OCI-LY3 (cell line): ENCODE measurements at regions not wholly inside any gene's neighbourhood (a gene's known extent, or its start where the extent isn't known, plus 50 kb on each side); places are given as distances from the start of the nearest gene placed in this dataset.

Source experiments
- H2AFZ ChIP-seq: fragments of 200-600, 300-600 bp; shearing (Covaris generic); 2 replicates; pipeline ENCODE4 v1.6.0; 2014; ENCODE audit warnings: antibody characterized with exemption, low read depth, low read length
- H3K27ac ChIP-seq: fragments of 200-600, 300-600 bp; sonication (generic); 2 replicates; pipeline ENCODE4 v1.5.1; 2014; ENCODE audit warnings: mild to moderate bottlenecking, low read length, moderate library complexity, mixed read lengths
- H3K27me3 ChIP-seq: fragments of 200-600, 300-600 bp; sonication (generic); 2 replicates; pipeline ENCODE4 v1.6.1; 2014; ENCODE audit warnings: low read depth, low read length, mixed read lengths
- H3K36me3 ChIP-seq: fragments of 200-600, 300-600 bp; sonication (generic); replicated peaks from 2 replicates; pipeline ENCODE3; 2014; ENCODE audit warnings: low read depth, low read length, mixed read lengths
- H3K4me1 ChIP-seq: fragments of 300-600, 200-600 bp; sonication (generic); 2 replicates; pipeline ENCODE4 v1.6.1; 2014; ENCODE audit warnings: low read length, mixed read lengths
- H3K4me2 ChIP-seq: fragments of 200-600, 300-600 bp; sonication (generic); 2 replicates; pipeline ENCODE4 v1.6.1; 2014; ENCODE audit warnings: low read length, mixed read lengths
- H3K4me3 ChIP-seq: fragments of 300-600, 200-600 bp; sonication (generic); 2 replicates; pipeline ENCODE4 v1.5.1; 2014; ENCODE audit warnings: antibody characterized with exemption, mild to moderate bottlenecking, low read length, moderate library complexity
- H3K79me2 ChIP-seq: fragments of 300-600, 200-600 bp; shearing (Covaris generic); 2 replicates; pipeline ENCODE4 v1.6.1; 2014; ENCODE audit warnings: mild to moderate bottlenecking, low read length, mixed read lengths
- H3K9ac ChIP-seq: fragments of 300-600, 200-600 bp; shearing (Covaris generic); 2 replicates; pipeline ENCODE4 v1.6.0; 2014; ENCODE audit warnings: mild to moderate bottlenecking, low read length, moderate library complexity
- H3K9me3 ChIP-seq: fragments of 200-600, 300-600 bp; shearing (Covaris generic); 2 replicates; pipeline ENCODE4 v1.6.1; 2014; ENCODE audit warnings: low read length, mixed read lengths; ENCODE audit not compliant: insufficient read depth
- H4K20me1 ChIP-seq: fragments of 200-600, 300-600 bp; sonication (generic); 2 replicates; pipeline ENCODE4 v1.6.1; 2016; ENCODE audit warnings: low read length, mixed read lengths; ENCODE audit not compliant: insufficient read depth
- CTCF ChIP-seq: fragments of 200-600, 300-600 bp; sonication (generic); IDR thresholded peaks from 2 replicates; pipeline ENCODE4 v1.5.1; 2014; ENCODE audit warnings: antibody characterized with exemption, low read length, low read depth
- EZH2phosphoT487 ChIP-seq: fragments of 200-600 bp; shearing (Covaris generic); IDR thresholded peaks from 2 replicates; pipeline ENCODE4 v1.6.1; 2018; ENCODE audit warnings: antibody characterized with exemption, mixed run types, low read depth

GRCh38 chr15:67941648-67942310, 101.9 kb upstream of the RNU6-1 start:
- H3K27ac ChIP-seq: no peak overlapping the region
- H3K9ac ChIP-seq: no peak overlapping the region
- no peak for TF ChIP-seq CTCF
- TF ChIP-seq EZH2phosphoT487: no peak
- H3K27me3 ChIP-seq: no peaks in the 10 kb centered on the region
- peaks cover 24% of the 10 kb centered on the region for H3K4me1 ChIP-seq
- no peak overlapping the region for H2AFZ ChIP-seq
- no peaks in the 10 kb centered on the region for H4K20me1 ChIP-seq
- no peak overlapping the region for H3K4me3 ChIP-seq
- no peaks in the 10 kb centered on the region for H3K9me3 ChIP-seq
- H3K4me2 ChIP-seq: no peak overlapping the region
- H3K79me2 ChIP-seq: no peaks in the 10 kb centered on the region
- H3K36me3 ChIP-seq: no peaks in the 10 kb centered on the region

GRCh38 chr15:67943475-67943874, 103.6 kb upstream of the RNU6-1 start:
- H3K9ac ChIP-seq: no peak overlapping the region
- H3K27ac ChIP-seq: no peak overlapping the region
- no peak for TF ChIP-seq EZH2phosphoT487
- TF ChIP-seq CTCF: no peak

GRCh38 chr15:67944010-67944641, 104.3 kb upstream of the RNU6-1 start:
- H2AFZ ChIP-seq: no peak overlapping the region
- no peak overlapping the region for H3K4me2 ChIP-seq
- 0 out of 2 replicates have a peak, but pooled peaks cover 3% of the 10 kb centered on the region for H3K9me3 ChIP-seq
- no peak for TF ChIP-seq CTCF
- no peak for TF ChIP-seq EZH2phosphoT487
- H3K27me3 ChIP-seq: no peaks in the 10 kb centered on the region
- no peaks in the 10 kb centered on the region for H4K20me1 ChIP-seq
- H3K4me1 ChIP-seq: peaks cover 6% of the 10 kb centered on the region
- no peaks in the 10 kb centered on the region for H3K79me2 ChIP-seq
- no peak overlapping the region for H3K4me3 ChIP-seq
- no peak overlapping the region for H3K9ac ChIP-seq
- no peak overlapping the region for H3K27ac ChIP-seq
- H3K36me3 ChIP-seq: no peaks in the 10 kb centered on the region

More at GRCh38 chr15:67943475-67943874, 103.6 kb upstream of the RNU6-1 start:
- no peak overlapping the region for H3K4me2 ChIP-seq
- H3K79me2 ChIP-seq: no peaks in the 10 kb centered on the region
- no peaks in the 10 kb centered on the region for H4K20me1 ChIP-seq
- H3K36me3 ChIP-seq: no peaks in the 10 kb centered on the region
- H3K27me3 ChIP-seq: no peaks in the 10 kb centered on the region
- 0 out of 2 replicates have a peak, but pooled peaks cover 3% of the 10 kb centered on the region for H3K9me3 ChIP-seq
- no peak overlapping the region for H3K4me3 ChIP-seq
- H2AFZ ChIP-seq: no peak overlapping the region
- H3K4me1 ChIP-seq: peaks cover 9% of the 10 kb centered on the region

GRCh38 chr15:67945131-67945530, 105.3 kb upstream of the RNU6-1 start:
- peaks cover 6% of the 10 kb centered on the region for H3K4me1 ChIP-seq
- no peaks in the 10 kb centered on the region for H3K36me3 ChIP-seq
- H2AFZ ChIP-seq: no peak overlapping the region
- H3K27ac ChIP-seq: no peak overlapping the region
- H3K79me2 ChIP-seq: no peaks in the 10 kb centered on the region
- H3K4me2 ChIP-seq: no peak overlapping the region
- no peak overlapping the region for H3K9ac ChIP-seq
- no peak overlapping the region for H3K4me3 ChIP-seq
- H3K27me3 ChIP-seq: no peaks in the 10 kb centered on the region
- no peaks in the 10 kb centered on the region for H4K20me1 ChIP-seq
- no peak for TF ChIP-seq CTCF
- TF ChIP-seq EZH2phosphoT487: no peak
- 0 out of 2 replicates have a peak, but pooled peaks cover 3% of the 10 kb centered on the region for H3K9me3 ChIP-seq
